Suprapubic skin (tissue), 4 donors: ENCODE measurements at regions not wholly inside any gene's neighbourhood (a gene's known extent, or its start where the extent isn't known, plus 50 kb on each side); places are given as distances from the start of the nearest gene placed in this dataset.

Source experiments
- DNase-seq, 2 donors: peaks; one replicate each; pipeline ENCODE4 v3.0.0-alpha.2; 2019; ENCODE audit warnings: low spot score in 2 of 2
- H3K27ac ChIP-seq: fragments of 200-600 bp; sonication (generic); one replicate; pipeline ENCODE4 v1.5.1; 2019
- H3K27me3 ChIP-seq: fragments of 200-600 bp; sonication (generic); one replicate; pipeline ENCODE4 v1.5.1; 2019
- H3K36me3 ChIP-seq: fragments of 200-600 bp; sonication (generic); one replicate; pipeline ENCODE4 v1.5.1; 2019
- H3K4me1 ChIP-seq: fragments of 200-600 bp; sonication (generic); one replicate; pipeline ENCODE4 v1.5.1; 2019
- H3K4me3 ChIP-seq: fragments of 200-600 bp; sonication (generic); one replicate; pipeline ENCODE4 v1.5.1; 2019; ENCODE audit warnings: mild to moderate bottlenecking
- H3K9me3 ChIP-seq: fragments of 200-600 bp; sonication (generic); one replicate; pipeline ENCODE4 v1.5.1; 2019
- EP300 ChIP-seq: sonication (generic); formaldehyde crosslinking; IDR thresholded peaks from one replicate; pipeline ENCODE4 v1.6.1; 2017; ENCODE audit warnings: antibody characterized with exemption
- POLR2A ChIP-seq, 2 donors: fragments of 450-650 bp; IDR thresholded peaks; one replicate each; pipeline ENCODE4 v1.6.1; 2017; ENCODE audit warnings: antibody characterized with exemption in 2 of 2, mild to moderate bottlenecking in 2 of 2, moderate library complexity in 2 of 2
- POLR2AphosphoS5 ChIP-seq, 3 donors: sonication (generic); formaldehyde crosslinking; IDR thresholded peaks; one replicate each; pipeline ENCODE4 v1.6.1; 2017; ENCODE audit warnings: antibody characterized with exemption in 3 of 3
- WGBS: methylation state at CpG from one replicate; pipeline ENCODE4 v1.1.5; 2018; 5-methylcytosine and 5-hydroxymethylcytosine counted together
- TF ChIP-seq, protein P1 (sequence below), 2 donors: fragments of 200-600 bp in 1 of 2; fragments of 450-650 bp in 1 of 2; sonication (generic) in 1 of 2; IDR thresholded peaks; one replicate each; pipeline ENCODE4 v1.5.1; 2016 to 2019; ENCODE audit warnings: antibody characterized with exemption in 2 of 2, mild to moderate bottlenecking in 1 of 2, moderate library complexity in 1 of 2

DNA sequence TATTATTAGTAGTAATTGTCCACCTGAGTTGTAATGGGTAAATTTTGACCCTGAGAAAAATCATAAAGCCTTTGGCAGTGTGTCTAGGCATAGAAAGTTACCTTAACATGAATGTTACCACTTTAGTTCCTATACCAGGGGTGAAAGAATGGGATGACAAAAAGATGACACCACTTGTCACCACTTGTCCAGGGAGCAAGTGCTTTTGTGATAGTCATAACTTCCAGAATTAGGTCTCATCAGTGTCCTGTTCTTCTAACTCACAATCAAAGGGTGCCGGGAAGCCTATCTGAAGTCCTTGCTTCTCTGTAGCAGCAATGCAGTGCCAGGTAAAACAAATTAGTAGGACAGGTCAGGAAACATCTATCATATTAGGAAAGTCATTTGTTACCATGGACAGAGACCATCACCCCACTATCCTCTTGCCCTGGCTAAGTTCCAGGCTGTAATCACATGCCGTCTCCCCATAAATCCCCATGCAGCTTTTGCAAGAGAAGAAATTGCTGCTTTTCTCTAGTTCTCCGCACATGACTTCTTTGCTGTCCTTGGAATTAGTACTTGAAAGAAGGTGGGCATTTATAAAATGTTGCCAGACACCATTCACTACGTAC, 156.5 kb upstream of the SGCD start:
- no peak for DNase-seq
- no peaks in the 10 kb centered on the region for H3K36me3 ChIP-seq
- no peaks in the 10 kb centered on the region for H3K9me3 ChIP-seq
- TF ChIP-seq POLR2AphosphoS5 (IDR thresholded peaks at IDR 0.05) (no peak), EP300 (no peak), POLR2A (IDR thresholded peaks at IDR 0.05) (no peak)
- TF ChIP-seq, protein P1, sequence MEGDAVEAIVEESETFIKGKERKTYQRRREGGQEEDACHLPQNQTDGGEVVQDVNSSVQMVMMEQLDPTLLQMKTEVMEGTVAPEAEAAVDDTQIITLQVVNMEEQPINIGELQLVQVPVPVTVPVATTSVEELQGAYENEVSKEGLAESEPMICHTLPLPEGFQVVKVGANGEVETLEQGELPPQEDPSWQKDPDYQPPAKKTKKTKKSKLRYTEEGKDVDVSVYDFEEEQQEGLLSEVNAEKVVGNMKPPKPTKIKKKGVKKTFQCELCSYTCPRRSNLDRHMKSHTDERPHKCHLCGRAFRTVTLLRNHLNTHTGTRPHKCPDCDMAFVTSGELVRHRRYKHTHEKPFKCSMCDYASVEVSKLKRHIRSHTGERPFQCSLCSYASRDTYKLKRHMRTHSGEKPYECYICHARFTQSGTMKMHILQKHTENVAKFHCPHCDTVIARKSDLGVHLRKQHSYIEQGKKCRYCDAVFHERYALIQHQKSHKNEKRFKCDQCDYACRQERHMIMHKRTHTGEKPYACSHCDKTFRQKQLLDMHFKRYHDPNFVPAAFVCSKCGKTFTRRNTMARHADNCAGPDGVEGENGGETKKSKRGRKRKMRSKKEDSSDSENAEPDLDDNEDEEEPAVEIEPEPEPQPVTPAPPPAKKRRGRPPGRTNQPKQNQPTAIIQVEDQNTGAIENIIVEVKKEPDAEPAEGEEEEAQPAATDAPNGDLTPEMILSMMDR (IDR thresholded peaks at IDR 0.05) = no peak
- no peak overlapping the region for H3K27ac ChIP-seq
- 85% methylated on average over 4 of the region's 4 CpGs for WGBS
- H3K4me3 ChIP-seq = no peak overlapping the region
- no peaks in the 10 kb centered on the region for H3K27me3 ChIP-seq
- H3K4me1 ChIP-seq = no peaks in the 10 kb centered on the region

DNA sequence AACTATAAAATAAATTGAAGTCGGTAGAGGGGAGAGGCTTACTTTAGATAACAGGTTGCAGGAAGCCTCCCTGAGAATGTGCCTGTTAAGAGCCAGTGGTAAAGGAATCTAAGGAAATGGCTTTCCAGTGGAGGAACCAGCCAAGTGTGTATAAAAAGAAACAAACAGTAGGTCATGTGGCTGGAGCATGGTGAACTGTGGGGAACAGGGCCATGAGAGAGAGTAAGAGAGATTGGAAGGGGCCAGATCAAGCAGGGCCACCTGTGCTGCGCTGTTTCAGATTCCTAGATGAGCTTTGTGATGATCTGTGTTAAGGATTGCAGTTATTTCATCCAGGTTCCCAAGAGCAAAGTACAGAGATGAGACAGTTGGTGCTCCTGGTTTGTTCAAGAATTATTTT, 152.7 kb upstream of the SGCD start:
- Histone ChIP-seq H3K27ac (no peak overlapping the region), H3K36me3 (no peaks in the 10 kb centered on the region), H3K27me3 (no peaks in the 10 kb centered on the region), H3K4me1 (no peaks in the 10 kb centered on the region), H3K9me3 (no peaks in the 10 kb centered on the region), H3K4me3 (no peak overlapping the region)
- DNase-seq = no peak
- TF ChIP-seq EP300 (no peak), POLR2AphosphoS5 (IDR thresholded peaks at IDR 0.05) (no peak), POLR2A (IDR thresholded peaks at IDR 0.05) (no peak)
- TF ChIP-seq, protein P1 (IDR thresholded peaks at IDR 0.05) = no peak
- WGBS = 80% methylated on average over 2 of the region's 2 CpGs

- no peaks in the 10 kb centered on the region for H3K9me3 ChIP-seq
- H3K27me3 ChIP-seq = no peaks in the 10 kb centered on the region
- 78% methylated on average over 5 of the region's 5 CpGs for WGBS
- H3K4me1 ChIP-seq = no peaks in the 10 kb centered on the region
- TF ChIP-seq POLR2AphosphoS5 (IDR thresholded peaks at IDR 0.05) (no peak), EP300 (no peak)
- no peak overlapping the region for H3K27ac ChIP-seq
- H3K4me3 ChIP-seq = no peak overlapping the region
- DNase-seq = no peak
- no peaks in the 10 kb centered on the region for H3K36me3 ChIP-seq
Measured at GRCh38 chr5:156178117-156178516, 148.8 kb upstream of the SGCD start.

DNA sequence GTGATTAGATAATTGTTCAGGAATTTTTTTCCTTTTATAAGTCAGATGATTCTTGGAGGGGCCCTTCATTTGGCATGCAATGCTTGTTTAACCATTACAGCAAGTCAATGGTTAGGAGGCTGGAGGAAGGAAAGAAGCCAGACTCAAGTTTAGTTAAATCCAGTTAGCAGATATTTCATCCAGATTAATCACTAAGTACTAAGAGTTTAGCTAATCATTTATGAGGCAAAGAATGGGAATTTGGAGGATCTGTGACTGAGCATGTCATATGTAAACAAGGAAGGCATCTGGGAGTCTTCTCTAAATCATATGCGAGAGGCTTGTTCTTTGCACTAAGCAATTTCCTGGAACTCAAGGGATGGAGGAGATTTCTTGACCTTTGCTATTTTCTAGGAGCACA, 145.3 kb upstream of the SGCD start:
- no peak overlapping the region for H3K4me3 ChIP-seq
- H3K4me1 ChIP-seq = no peaks in the 10 kb centered on the region
- 79% methylated on average over 1 of the region's 1 CpG for WGBS
- no peaks in the 10 kb centered on the region for H3K36me3 ChIP-seq
- H3K27ac ChIP-seq = no peak overlapping the region
- H3K9me3 ChIP-seq = no peaks in the 10 kb centered on the region
- DNase-seq = no peak
- no peak for TF ChIP-seq POLR2A (IDR thresholded peaks at IDR 0.05)
- no peak for TF ChIP-seq EP300
- no peak for TF ChIP-seq POLR2AphosphoS5 (IDR thresholded peaks at IDR 0.05)
- TF ChIP-seq, protein P1 (IDR thresholded peaks at IDR 0.05) = no peak
- H3K27me3 ChIP-seq = no peaks in the 10 kb centered on the region

DNA sequence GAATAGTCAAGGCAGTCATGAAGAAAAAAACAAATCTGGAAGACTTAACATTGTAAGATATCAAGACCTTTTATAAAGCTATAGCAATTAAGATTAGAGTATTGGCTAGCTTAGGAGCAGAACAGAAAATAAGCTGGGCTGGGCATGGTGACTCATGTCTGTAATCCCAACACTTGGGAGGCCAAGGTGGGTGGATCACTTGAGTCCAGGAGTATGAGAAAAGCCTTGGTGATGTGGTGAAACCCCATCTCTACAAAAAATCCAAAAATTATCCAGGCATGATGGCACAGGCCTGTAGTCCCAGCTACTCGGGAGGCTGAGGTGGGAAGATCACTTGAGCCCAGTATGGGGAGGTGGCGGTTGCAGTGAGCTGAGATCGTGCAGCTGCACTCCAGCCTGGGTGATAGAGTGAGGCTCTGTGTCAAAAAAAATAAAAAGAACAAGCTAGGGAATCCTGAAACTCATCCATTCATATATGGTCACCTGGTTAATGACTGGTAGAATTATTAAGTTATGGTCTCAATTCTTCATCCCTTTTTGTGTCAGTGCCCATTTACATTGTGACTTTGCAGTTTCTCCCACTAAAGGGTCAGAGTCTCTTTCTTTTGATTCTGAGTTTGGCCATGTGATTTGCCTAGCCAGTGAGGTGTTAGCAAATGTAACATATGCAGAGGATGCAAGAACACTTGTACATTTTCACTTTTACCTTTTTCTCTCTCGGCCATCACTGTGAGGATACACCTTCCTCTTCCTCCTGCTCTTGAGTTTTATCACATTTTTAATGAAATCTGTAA, 144.6 kb upstream of the SGCD start:
- Histone ChIP-seq H3K9me3 (no peaks in the 10 kb centered on the region), H3K36me3 (no peaks in the 10 kb centered on the region), H3K27me3 (no peaks in the 10 kb centered on the region), H3K4me1 (no peaks in the 10 kb centered on the region), H3K4me3 (no peak overlapping the region), H3K27ac (no peak overlapping the region)
- TF ChIP-seq, protein P1 (IDR thresholded peaks at IDR 0.05) = no peak
- TF ChIP-seq POLR2AphosphoS5 (IDR thresholded peaks at IDR 0.05) = no peak
- TF ChIP-seq POLR2A (IDR thresholded peaks at IDR 0.05) = no peak
- 92% methylated on average over 4 of the region's 4 CpGs for WGBS
- DNase-seq = no peak
